GM18907 (cell line): ENCODE measurements at regions not wholly inside any gene's neighbourhood (a gene's known extent, or its start where the extent isn't known, plus 50 kb on each side); places are given as distances from the start of the nearest gene placed in this dataset.

Experiments
- ATAC-seq: cut with Tn5 transposase; IDR thresholded peaks from one replicate; pipeline ENCODE4 v1.9.1; 2021; ENCODE audit warnings: mild to moderate bottlenecking, moderate library complexity; ENCODE audit not compliant: unreplicated experiment

DNA sequence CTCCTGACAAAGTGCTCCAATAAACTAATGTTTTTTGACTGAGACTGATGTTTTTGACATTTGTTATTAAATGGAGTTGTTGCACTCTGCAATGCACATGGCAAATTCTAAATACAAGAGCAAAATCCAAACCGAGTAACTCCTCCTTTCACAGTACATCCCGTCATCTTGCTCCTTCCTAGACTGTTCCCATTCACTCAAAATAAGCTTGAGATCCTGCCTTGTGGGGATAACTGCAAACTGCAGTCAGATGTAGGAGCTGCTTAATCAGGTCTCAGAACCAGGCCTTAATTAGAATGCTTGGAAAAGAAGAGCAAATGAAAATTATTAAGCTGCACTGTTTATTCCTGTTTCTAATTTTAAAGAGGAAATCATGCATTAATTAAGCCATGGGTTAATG is 134.8 kb upstream of the SPRY2 start:
- no peak for ATAC-seq

DNA sequence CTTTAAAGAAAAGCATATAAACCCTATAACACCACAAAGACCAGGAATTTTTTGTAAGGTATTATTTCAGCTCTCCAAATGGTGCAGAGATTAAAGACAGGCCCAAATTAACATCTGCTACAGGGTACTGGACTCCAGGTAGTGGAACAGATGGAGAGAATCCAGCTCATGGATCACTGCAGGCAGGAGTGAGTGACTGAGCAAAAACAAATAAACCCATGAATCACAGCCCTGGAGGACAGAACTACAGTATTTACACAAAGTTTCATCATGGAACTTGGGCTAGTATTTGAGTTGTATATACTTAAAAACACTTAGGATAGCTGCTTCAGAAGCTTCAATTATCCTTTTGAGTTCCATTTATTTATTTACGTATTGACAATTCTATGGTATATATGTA is 132.8 kb upstream of the SPRY2 start:
- ATAC-seq = no peak

DNA sequence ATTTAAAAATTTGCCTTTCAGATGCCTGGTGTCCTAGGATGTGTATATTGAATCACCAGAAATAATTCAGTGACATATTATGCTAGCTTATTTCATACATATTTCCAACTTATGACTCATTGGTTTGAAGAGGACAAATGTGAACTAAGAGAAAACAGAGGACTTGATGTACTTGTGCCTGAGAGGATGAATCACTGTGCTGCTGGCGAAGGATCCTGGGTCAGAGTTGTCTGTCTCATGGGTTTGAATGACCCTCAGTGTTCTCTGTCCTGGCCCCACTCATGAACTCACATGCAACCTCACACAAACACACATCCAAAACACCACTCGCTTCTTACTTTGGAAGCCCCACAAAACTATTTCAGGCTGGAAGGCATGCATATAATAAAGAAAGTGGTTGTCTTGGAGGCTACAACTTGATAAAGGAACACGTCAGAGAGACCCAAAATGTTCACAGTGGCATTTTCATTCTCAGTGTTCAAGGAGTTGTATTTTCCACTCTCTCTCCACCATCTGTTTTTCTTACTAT is 129.0 kb upstream of the SPRY2 start:
- ATAC-seq = no peak

DNA sequence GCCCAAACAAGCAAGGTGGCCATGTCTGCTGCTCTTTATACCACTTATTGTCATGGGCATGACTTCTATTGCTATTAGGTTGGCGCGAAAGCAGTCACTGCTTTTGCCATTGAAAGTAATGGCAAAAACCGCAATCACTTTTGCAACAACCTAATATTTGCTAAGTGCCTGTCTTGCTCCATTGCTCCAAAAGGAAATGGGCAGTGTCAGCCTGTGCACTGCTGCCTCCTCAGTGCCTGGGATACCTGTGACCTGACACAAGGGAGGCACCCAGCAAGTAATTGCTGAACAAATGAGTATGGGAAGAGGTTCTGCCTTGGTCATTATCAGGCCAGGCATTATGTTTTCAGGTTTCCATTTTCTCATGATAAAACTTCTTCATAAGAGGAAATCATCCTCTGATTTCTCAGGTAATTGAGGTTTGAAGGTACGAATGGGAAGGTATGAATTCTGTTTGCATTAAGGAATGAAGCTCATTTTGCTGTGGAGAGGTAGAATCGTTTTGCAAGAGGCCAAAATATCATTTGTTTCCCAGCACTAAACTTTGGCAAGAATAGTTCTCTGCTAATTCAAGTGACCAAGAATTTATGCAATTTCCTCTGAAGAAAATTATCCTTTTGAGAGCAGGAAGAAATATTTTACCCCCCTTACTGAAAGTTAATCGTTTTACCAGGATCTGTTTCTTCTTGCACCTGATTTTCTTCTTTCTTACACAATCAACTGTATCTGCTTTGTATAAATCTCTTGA is 128.4 kb upstream of the SPRY2 start:
- ATAC-seq = no peak

DNA sequence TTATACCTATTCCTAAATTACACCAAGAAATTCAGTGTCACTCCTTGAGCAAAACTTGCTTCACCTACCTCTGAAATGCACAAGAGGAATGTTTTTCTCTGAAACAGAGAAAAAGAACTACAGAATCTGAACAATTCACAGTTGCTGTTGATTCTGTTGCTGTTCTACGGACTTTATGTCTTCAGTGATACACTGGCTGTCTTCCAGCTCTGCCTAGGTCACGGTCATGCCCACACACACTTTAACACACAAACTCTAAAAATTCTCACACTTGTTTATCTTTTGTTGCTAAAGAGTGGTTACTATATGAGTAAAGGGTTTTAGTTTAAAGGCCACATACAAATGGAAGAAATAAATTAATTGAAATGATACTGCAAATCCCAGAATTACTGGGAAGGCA is 124.4 kb upstream of the SPRY2 start:
- no peak for ATAC-seq

DNA sequence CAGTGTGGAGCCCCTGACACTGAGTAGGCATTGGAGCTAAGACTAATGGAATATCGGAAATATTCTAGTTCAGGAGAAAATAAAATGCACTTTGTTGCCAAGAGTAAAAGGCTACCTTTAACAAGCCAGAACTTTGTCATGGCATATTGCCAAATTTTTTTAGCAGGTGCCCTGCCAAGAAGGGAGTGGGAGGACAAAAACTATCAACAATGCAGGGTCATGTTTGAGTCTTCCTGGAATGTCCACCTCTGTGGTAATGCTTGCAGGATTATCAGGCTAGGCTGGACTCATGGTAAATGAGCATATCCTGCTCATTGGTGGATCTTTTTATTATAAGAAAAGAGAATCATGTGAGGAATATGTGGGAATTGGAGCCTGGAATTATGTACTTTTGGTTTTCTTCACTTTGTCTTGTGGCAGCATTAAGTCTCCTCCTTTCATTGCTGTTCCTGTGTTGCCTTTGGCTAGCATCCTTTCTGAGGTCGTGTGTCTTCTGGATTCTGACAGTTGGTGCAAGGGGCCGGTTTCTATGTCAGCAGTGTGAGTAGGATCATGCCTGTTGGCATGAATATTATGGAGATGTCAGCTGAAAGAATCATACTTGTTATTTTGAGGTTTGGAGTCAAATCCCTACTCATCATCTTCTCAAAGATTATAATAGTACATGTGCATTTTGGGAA is 122.9 kb upstream of the SPRY2 start:
- no peak for ATAC-seq

DNA sequence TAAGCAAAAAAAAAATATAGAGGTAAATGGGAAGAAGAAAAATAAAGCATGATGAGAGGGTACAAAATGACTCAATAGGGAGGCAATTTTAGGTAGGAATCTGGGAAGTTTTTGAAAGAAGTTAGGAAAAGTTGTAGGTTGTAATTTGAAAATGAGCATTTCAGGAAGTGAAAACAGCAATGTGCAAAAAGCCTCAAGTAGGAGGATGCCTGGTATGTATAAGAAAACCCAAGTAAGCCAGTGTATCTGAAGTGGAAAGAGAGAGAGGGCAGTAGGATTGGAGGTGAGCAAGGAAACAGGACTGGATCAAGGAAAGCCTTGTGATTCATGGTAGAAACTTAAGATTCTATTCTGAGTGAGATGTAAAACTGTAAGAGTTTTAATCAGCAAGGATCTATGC is 121.6 kb upstream of the SPRY2 start:
- ATAC-seq = no peak

DNA sequence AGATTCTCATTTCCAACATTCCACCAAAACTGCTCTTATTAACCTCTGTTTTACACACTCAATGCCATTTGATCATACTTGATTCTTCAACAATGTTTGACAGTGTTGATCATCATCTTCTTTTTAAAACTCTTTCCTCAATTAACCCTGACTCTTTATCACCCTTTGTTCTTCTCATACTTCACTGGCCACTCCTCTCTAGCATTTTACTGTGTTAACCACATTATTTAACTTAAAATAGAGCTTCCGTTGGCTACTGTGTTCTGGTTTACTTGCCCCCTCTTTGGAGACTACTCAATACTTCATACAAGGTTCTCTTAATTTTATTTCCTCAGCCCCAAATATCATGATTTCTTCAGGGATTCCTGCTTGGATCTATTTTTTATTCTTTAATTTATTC is 121.1 kb upstream of the SPRY2 start:
- ATAC-seq = peak; percentile 48

DNA sequence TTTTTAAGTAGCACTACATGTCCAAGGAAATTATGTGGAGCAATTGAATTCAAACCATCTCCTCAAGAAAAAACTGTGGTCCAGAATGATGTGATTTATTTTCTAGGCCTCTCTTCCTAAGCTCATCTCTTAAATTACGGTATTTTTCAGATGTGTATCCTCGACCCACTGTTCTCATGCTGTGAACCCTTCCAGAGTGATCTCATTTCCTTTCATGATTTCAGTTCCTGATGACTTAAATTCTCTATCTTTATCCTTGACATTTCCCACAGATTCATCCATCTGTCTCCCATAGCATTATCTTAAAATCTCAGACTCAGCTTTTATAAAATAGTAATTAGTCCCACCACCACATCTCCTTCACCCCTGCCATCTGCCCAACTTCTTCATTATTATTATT is 117.6 kb upstream of the SPRY2 start:
- ATAC-seq = no peak

DNA sequence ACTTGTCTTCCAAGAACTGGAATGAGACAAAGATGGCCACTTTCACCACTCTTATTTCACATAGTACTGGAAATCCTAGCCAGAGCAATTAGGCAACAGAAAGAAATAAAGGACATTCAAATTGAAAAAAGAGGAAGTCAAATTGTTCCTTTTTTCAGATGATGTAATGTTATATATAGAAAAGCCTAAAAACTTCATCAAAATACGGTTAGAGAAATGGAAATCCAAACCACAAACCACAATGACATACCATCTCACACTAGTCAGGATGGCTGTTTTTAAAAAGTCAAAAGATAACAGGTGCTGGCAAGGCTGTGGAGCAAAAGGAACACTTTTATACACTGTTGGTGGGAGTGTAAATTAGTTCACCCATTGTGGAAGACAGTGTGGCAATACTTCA is 113.3 kb upstream of the SPRY2 start:
- ATAC-seq = peak; percentile 92

DNA sequence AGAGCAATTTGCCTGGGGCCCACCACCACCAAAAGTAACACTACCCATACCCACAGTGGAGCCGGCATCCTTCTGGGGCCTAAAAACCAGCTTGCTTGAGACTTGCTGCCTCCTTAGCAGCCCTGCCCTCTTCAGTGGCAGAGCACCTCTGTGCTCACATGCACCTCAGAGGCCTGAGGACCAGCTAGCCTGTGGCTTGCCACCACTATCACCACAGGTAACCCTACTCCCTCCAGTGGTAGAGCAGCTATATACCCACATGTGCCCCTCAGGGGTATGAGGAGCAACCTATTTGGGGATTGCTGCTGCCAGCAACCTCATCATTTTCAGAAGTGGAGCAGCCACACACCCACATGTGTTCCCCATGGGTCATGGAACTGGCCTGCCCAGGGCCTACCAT is 111.4 kb upstream of the SPRY2 start:
- no peak for ATAC-seq

DNA sequence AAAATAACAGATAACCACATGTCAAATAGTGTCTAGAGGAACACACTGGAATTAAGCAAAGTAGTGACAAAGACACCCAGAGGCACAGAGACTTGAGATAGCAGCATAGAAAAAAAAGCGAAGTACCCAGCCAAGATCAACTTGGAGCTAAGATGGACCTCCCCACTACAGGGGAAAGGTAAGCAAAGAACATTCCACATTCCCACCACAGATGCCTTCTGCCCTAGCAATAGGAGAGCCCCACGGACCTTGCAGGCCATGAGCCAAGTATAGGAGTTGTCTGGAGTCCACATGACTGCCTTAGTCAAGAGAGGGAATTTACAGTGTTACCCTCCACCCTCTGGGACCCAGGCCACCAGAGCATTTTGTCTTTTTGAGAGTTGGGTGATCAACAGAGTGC is 110.7 kb upstream of the SPRY2 start:
- no peak for ATAC-seq

DNA sequence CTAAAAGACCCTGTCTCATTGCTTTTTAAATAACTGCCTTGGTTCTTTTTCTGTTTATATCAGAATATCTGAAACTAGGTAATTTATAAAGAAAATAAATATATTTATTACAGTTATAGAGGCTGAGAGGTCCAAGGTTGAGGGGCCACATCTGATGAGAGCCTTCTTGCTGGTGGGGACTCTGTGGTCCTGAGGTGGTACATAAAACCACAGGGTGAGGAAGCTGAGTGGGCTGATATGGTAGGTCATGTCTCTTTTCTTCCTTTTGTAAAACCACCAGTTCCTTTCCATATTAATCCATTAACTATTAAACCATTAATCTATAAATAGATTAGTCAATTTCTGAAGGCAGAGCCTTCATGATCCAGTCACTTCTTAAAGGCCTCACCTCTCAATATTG is 109.5 kb upstream of the SPRY2 start:
- ATAC-seq = peak; percentile 25

DNA sequence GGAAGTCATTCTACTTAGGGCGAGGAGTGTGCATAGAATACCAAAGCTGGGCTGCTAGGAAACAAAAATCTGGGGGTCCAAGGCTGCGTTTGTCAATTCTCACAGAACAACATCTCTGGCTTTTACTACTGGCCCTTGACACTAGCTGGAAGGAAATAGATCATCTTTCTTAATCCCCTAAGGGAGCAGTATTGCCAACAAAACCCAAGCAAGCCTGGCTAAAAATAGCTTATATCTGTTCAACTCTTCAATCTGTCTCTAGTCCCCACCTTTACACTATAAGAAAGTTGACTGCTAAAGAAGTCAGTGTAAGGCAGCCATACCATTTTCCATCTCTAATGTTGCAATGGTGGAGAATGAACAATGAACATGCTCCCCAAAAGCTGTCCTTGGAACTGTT is 107.8 kb upstream of the SPRY2 start:
- ATAC-seq = no peak

DNA sequence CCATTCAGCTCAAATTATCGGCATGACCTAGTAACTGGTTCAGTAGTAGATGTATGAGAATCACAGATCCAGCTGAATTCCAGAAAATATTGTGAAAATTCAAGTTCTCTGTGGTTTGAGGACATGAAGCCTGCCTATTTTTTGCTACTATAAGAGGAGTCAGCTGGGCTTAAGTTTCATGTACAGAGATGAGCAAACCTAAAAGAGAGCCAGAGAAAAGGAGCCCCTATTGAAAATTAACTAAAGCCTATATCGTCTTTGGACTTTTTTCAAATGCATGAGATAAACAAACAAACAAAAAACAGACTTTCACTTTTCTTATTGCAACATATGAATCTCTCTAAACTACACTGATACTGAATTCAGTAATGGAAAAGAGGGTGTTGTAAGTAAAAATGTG is 106.8 kb upstream of the SPRY2 start:
- peak; percentile 63 for ATAC-seq

DNA sequence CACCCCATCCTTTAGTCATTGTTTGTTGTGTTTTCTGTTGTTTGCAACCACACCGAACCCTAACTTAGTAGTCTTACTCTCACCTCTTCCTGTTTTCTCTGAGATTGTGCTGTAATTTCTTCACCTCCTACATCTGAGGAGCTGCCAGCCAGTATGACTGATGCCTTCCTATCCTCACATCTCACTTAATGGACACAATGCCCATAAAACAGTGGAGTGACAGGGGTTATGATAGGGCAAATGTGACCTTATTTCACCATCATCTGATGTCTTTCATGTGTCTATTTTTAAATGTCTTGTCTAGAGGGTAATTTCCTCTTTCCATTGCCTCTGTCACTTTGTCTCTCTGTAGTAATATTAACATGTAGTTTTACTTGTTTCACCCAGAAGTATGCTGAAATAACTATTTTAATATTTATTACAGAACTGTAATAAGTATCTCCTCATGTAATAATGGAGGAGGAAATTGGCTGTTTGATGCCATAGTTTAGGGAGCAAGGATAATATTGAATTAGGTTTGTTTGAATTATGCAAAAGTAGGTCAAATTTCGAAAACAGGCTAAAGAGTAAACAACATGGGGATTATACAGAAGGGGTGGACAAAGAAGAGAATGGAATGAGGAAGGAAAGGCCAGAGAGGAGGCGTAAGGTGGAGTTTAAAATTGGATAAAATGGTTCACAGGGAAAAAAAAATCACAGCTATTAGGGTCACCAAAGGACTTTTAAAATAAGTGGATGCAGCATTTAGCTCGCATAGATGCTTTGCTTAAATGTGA is 103.5 kb upstream of the SPRY2 start:
- ATAC-seq = no peak

DNA sequence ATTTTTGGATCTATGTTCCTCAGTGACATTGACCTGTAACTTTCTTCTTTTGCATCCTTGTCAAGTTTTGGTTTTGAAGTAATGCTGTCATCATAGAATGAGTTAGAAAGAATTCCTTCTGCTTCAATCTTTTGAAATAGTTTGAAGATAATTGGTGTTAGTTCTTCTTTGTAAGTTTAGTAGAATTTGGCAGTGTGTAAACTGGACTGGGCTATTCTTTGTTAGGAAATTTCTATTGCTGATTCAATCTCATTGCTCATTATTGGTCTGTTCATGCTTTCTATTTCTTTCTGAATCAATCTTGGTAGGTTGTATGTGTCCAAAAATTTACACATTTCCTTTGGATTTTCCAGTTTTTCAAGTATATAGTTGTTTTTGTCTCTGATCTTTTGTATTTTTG is 101.7 kb upstream of the SPRY2 start:
- ATAC-seq = no peak

DNA sequence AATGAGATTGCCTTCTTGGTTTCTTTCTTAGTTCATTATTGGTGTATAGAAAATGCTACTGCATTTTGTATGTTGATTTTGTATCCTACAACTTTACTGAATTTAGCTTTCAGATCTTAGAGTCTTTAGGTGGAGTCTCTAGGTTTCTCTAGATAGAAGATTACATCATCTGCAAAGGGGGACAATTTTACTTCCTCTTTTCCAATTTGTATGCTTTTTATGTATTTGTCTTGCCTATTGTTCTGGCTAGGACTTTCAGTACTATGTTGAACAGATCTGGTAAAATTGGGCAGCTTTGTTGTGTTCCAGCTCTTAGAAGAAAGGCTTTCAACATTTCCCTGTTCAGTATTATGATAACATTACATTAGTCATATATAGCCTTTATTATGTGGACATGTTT is 101.0 kb upstream of the SPRY2 start:
- peak; percentile 80 for ATAC-seq

DNA sequence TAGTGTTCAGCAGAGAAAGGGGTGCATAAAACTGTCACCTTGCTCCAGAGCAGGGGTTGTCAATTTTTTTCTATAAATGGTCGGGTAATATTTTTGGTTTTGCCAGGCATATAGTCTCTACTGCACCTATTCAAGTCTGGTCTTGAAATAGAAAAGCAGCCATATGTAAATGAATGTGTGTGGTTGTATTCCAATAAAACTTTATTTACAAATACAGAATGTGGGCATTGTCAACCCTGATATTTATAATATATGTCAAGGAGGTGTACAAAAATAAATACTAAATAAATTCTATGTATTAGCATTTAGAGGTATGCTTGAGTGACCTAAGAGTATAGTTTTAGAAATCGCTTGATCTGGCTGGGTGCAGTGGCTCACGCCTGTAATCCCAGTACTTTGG is 97.6 kb upstream of the SPRY2 start:
- ATAC-seq = no peak

DNA sequence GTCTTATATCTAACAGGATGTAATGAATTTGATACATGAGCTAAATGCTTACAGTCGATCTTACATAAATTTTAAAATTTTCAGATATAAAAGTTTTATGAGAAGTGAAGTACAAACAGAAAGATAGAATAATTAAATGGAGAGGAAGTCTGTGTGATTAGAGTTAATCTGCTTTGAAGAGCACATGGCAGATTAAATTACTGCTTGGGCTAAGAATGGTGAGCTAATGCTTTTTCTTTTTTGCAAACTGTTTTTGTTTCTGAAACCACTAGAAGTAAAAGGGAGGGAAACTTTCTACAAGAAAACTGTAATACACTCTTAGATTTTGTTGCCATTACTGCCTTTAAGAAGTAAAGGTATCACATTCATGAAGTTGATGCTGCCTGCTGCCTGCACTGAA is 96.3 kb upstream of the SPRY2 start:
- ATAC-seq = no peak

DNA sequence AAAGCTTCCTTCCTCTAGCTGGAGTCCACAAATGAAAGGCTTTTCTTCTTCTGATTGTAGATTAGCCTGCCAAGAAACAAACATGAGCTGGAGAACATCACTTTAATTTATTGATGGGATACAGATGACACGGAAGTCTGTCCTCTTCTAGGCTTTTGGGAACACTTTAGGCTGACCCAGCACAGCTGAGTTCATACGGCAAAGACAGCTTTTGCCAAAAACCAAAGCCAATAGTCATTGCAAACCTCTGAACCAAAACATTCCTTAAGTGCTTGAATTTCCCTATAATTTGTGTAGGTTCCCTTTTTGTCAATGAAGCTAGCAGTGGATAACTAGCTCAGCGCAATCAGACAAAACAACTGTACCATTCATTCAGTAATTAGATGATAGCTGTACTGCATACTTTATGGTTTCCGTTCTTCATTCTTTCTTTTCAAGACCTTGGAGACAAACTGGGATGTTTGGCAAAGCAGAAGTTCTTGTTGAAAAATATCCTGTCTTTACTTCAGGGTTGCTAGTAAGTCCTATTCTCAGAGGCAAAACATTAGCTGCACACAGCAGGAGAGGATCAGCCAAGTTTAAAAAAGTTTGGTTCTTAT is 95.7 kb upstream of the SPRY2 start:
- no peak for ATAC-seq
